RWPE1 (cell line): ENCODE measurements at regions not wholly inside any gene's neighbourhood (a gene's known extent, or its start where the extent isn't known, plus 50 kb on each side); places are given as distances from the start of the nearest gene placed in this dataset.
"Not testable (repeated sequence)": the region's sequence is repeated elsewhere in the genome, so short reads cannot be mapped to it uniquely, and the experiment has no call there.

Experiments used
- CTCF ChIA-PET: fragments of 350-600 bp; sonication (Branson Sonifier 250); formaldehyde crosslinking; extraction: SDS; loops from one replicate; lab custom pipeline; 2021; lab: Yijun Ruan, JAX
- POLR2A ChIA-PET: fragments of 400-600 bp; formaldehyde crosslinking; extraction: SDS; loops from one replicate; lab custom pipeline; 2020; ENCODE audit warnings: antibody characterized with exemption; ENCODE audit not compliant: low non-redundant PET; lab: Yijun Ruan, JAX
- DNase-seq: peaks from one replicate; pipeline ENCODE4 v3.0.0; 2012; ENCODE audit warnings: low spot score
- H3K27ac ChIP-seq: fragments of 450-650 bp; 2 replicates; pipeline ENCODE4 v1.5.1; 2017
- CTCF ChIP-seq: fragments of 450-650 bp; conservative IDR thresholded peaks from 2 replicates; pipeline ENCODE4 v1.5.1; 2017; ENCODE audit warnings: low read depth, mild to moderate bottlenecking

- ChIA-PET POLR2A (no interaction called here), CTCF (no interaction called here)
- H3K27ac ChIP-seq, result no peak overlapping the region
- no peak for DNase-seq
- TF ChIP-seq CTCF, result no peak
Observed at GRCh38 chr5:120823328-120823727, 359.2 kb downstream of the PRR16 start.

- H3K27ac ChIP-seq, POLR2A ChIA-PET, DNase-seq: not testable (repeated sequence)
- CTCF ChIA-PET, result interaction anchor here (0.7 kb wide), 1 partner anchor 879 kb away, joined by 3 read pairs; no protein-coding TSS in a partner anchor
Observed at GRCh38 chr5:120831646-120832045, 367.5 kb downstream of the PRR16 start.

GRCh38 chr5:120841830-120842229 lies 377.7 kb downstream of the PRR16 start:
- DNase-seq, result no peak
- ChIA-PET POLR2A (no interaction called here), CTCF (interaction anchor here (1.1 kb wide), 1 partner anchor 13 kb away, joined by 4 read pairs; no protein-coding TSS in a partner anchor)
- no peak for TF ChIP-seq CTCF
- no peak overlapping the region for H3K27ac ChIP-seq

GRCh38 chr5:120843390-120843980 lies 379.4 kb downstream of the PRR16 start:
- no peak for DNase-seq
- TF ChIP-seq CTCF, result no peak
- H3K27ac ChIP-seq, result no peak overlapping the region
- ChIA-PET CTCF (no interaction called here), POLR2A (no interaction called here)

GRCh38 chr5:120848883-120849282 lies 384.8 kb downstream of the PRR16 start:
- no peak overlapping the region for H3K27ac ChIP-seq
- no peak for TF ChIP-seq CTCF
- POLR2A ChIA-PET, result no interaction called here
- no peak for DNase-seq
- CTCF ChIA-PET, result no interaction called here

GRCh38 chr5:120852222-120852860 lies 388.2 kb downstream of the PRR16 start:
- DNase-seq, result no peak
- CTCF ChIA-PET, result interaction anchor here (0.6 kb wide), 1 partner anchor 568 kb away, joined by 5 read pairs; no protein-coding TSS in a partner anchor
- POLR2A ChIA-PET, result no interaction called here
- H3K27ac ChIP-seq, result no peak overlapping the region
- TF ChIP-seq CTCF, result no peak

GRCh38 chr5:120866997-120867396 lies 402.9 kb downstream of the PRR16 start:
- POLR2A ChIA-PET, result no interaction called here
- H3K27ac ChIP-seq, result no peak overlapping the region
- TF ChIP-seq CTCF, result no peak
- no peak for DNase-seq
- CTCF ChIA-PET, result interaction anchor here (0.5 to 0.6 kb wide), 2 partner anchors 482 to 671 kb away, joined by 3 read pairs; no protein-coding TSS in a partner anchor
